HepG2 (cell line): ENCODE measurements at regions not wholly inside any gene's neighbourhood (a gene's known extent, or its start where the extent isn't known, plus 50 kb on each side); places are given as distances from the start of the nearest gene placed in this dataset.
A peak's percentile ranks its signal among the peaks of the same experiment; 100 is the strongest.

Source experiments
- ATAC-seq: fragments of 200-7000 bp; cut with Tn5 transposase; 3 replicates; pipeline ENCODE4 v1.9.1; 2020; ENCODE audit warnings: mild to moderate bottlenecking, moderate library complexity
- BruUV-seq: library from RNA; stranded (reverse); fragments of 400-500 nt; replicated peaks from 2 replicates; lab custom pipeline; 2021; lab: Mats Ljungman, UMichigan
- CTCF ChIA-PET: fragments of 300-600 bp; formaldehyde crosslinking; extraction: SDS; loops from one replicate; lab custom pipeline; 2021; ENCODE audit warnings: low total read pairs, inconsistent platforms, low intra/inter-chr PET ratio; lab: Yijun Ruan, JAX
- POLR2A ChIA-PET: fragments of 350-600 bp; sonication (Branson Sonifier 250); formaldehyde crosslinking; loops from one replicate; lab custom pipeline; 2020; ENCODE audit warnings: antibody characterized with exemption, inconsistent platforms; lab: Yijun Ruan, JAX
- DNase-seq: peaks from one replicate; pipeline ENCODE4 v3.0.0-alpha.2; 2015; ENCODE audit warnings: low spot score
- FAIRE-seq: peaks from 3 replicates; lab custom pipeline; 2011; peaks lifted over from hg19 to GRCh38; lab: Jason Lieb, UNC
- H2AFZ ChIP-seq: one replicate; pipeline ENCODE4 v1.6.1; 2011; ENCODE audit warnings: low read length, inconsistent platforms
- H3K27ac ChIP-seq: fragments of 300-600 bp; 3 replicates; pipeline ENCODE4 v1.8.0; 2011; ENCODE audit warnings: mixed run types, mild to moderate bottlenecking, mixed read lengths, low read length, inconsistent platforms; ENCODE audit not compliant: insufficient read depth; ENCODE audit errors: extremely low read length
- H3K27me3 ChIP-seq, 2 experiments: fragments of 200-600 bp in 1 of 2; 2 replicates in 1 of 2; 3 replicates in 1 of 2; pipeline versions ENCODE4 v1.6.0 to v1.8.0; 2011; ENCODE audit warnings: low read length in 2 of 2, mild to moderate bottlenecking in 2 of 2, moderate library complexity in 2 of 2, inconsistent platforms in 1 of 2; ENCODE audit not compliant: insufficient read depth in 2 of 2, control insufficient read depth in 1 of 2
- H3K36me3 ChIP-seq, 2 experiments: fragments of 200-600 bp in 1 of 2; replicated peaks in 1 of 2; 2 replicates in 1 of 2; 3 replicates in 1 of 2; pipeline versions ENCODE4 v1.5.1 to v1.8.0; 2011; ENCODE audit warnings: low read length in 2 of 2, inconsistent platforms in 1 of 2; ENCODE audit not compliant: insufficient read depth in 2 of 2, control insufficient read depth in 1 of 2
- H3K4me1 ChIP-seq: 2 replicates; pipeline ENCODE4 v1.5.1; 2012; ENCODE audit warnings: low read length, inconsistent platforms; ENCODE audit not compliant: insufficient read depth
- H3K4me2 ChIP-seq: 2 replicates; pipeline ENCODE4 v1.6.0; 2011; ENCODE audit warnings: low read depth, low read length, inconsistent platforms
- H3K4me3 ChIP-seq, 3 experiments: fragments of 200-600 bp in 1 of 3; sonication (generic), shearing (Covaris generic) in 1 of 3; replicated peaks in 1 of 3; 2 replicates each; pipeline ENCODE4 v1.5.1; 2011 to 2016; ENCODE audit warnings: low read length in 3 of 3, inconsistent platforms in 2 of 3, low read depth in 2 of 3, mild to moderate bottlenecking in 2 of 3, control low read depth in 1 of 3, mixed read lengths in 1 of 3; ENCODE audit not compliant: insufficient read depth in 1 of 3
- H3K79me2 ChIP-seq: one replicate; pipeline ENCODE4 v1.6.1; 2011; ENCODE audit warnings: low read length, inconsistent platforms; ENCODE audit not compliant: insufficient read depth
- H3K9ac ChIP-seq: 2 replicates; pipeline ENCODE4 v1.6.0; 2011; ENCODE audit warnings: mild to moderate bottlenecking, low read depth, low read length, inconsistent platforms; ENCODE audit not compliant: insufficient read depth
- H3K9me3 ChIP-seq: 2 replicates; pipeline ENCODE4 v1.5.1; 2012; ENCODE audit warnings: mild to moderate bottlenecking, low read length
- H4K20me1 ChIP-seq: 2 replicates; pipeline ENCODE4 v1.6.0; 2011; ENCODE audit warnings: inconsistent platforms, mild to moderate bottlenecking, low read length, moderate library complexity; ENCODE audit not compliant: insufficient read depth
- FOXK1 ChIP-seq: sonication (generic); formaldehyde crosslinking; IDR thresholded peaks from 2 replicates; pipeline ENCODE4 v1.4.0; 2020; ENCODE audit warnings: low read depth, missing genetic modification reagents, borderline replicate concordance
- MXD4 ChIP-seq: IDR thresholded peaks from 2 replicates; pipeline ENCODE4 v1.6.1; 2016; ENCODE audit warnings: mild to moderate bottlenecking, missing biosample characterization, missing genetic modification reagents
- NR2F2 ChIP-seq: IDR thresholded peaks from 2 replicates; pipeline ENCODE4 v1.6.1; 2012; ENCODE audit warnings: low read depth, inconsistent platforms, borderline replicate concordance
- NRL ChIP-seq: sonication (generic); formaldehyde crosslinking; IDR thresholded peaks from 2 replicates; pipeline ENCODE4 v1.5.0; 2020; ENCODE audit warnings: missing genetic modification reagents, mild to moderate bottlenecking, moderate library complexity, borderline replicate concordance
- PAX8 ChIP-seq: sonication (generic); formaldehyde crosslinking; IDR thresholded peaks from 2 replicates; pipeline ENCODE4 v1.8.0; 2022; ENCODE audit warnings: mild to moderate bottlenecking, missing genetic modification reagents, borderline replicate concordance
- SIN3A ChIP-seq: IDR thresholded peaks from 2 replicates; pipeline ENCODE4 v1.6.1; 2011; ENCODE audit warnings: low read depth, mild to moderate bottlenecking, control low read depth, low read length, borderline replicate concordance
- SIN3B ChIP-seq: fragments of 150-350 bp; IDR thresholded peaks from 2 replicates; pipeline ENCODE4 v1.6.1; 2014; ENCODE audit warnings: low read length
- STAT5B ChIP-seq: sonication (generic); formaldehyde crosslinking; IDR thresholded peaks from 2 replicates; pipeline ENCODE4 v1.4.0; 2020; ENCODE audit warnings: missing genetic modification reagents
- TP53 ChIP-seq: sonication (generic); formaldehyde crosslinking; conservative IDR thresholded peaks from 2 replicates; pipeline ENCODE4 v1.4.0; 2020; ENCODE audit warnings: missing genetic modification reagents
- ZNF121 ChIP-seq: sonication (generic); formaldehyde crosslinking; IDR thresholded peaks from 2 replicates; pipeline ENCODE4 v1.5.0; 2020; ENCODE audit warnings: mild to moderate bottlenecking, missing genetic modification reagents
- ZNF17 ChIP-seq: sonication (generic); formaldehyde crosslinking; IDR thresholded peaks from 2 replicates; pipeline ENCODE4 v1.5.0; 2020; ENCODE audit warnings: mild to moderate bottlenecking, missing genetic modification reagents
- ZNF253 ChIP-seq: sonication (generic); formaldehyde crosslinking; IDR thresholded peaks from 2 replicates; pipeline ENCODE4 v1.8.0; 2022; ENCODE audit warnings: mild to moderate bottlenecking, missing genetic modification reagents, borderline replicate concordance
- ZNF263 ChIP-seq: sonication (generic); formaldehyde crosslinking; IDR thresholded peaks from 2 replicates; pipeline ENCODE4 v1.4.0; 2020; ENCODE audit warnings: missing genetic modification reagents
- ZNF264 ChIP-seq: sonication (generic); formaldehyde crosslinking; IDR thresholded peaks from 2 replicates; pipeline ENCODE4 v1.4.0; 2020; ENCODE audit warnings: missing genetic modification reagents
- ZNF44 ChIP-seq: sonication (generic); formaldehyde crosslinking; IDR thresholded peaks from 2 replicates; pipeline ENCODE4 v1.5.1; 2020; ENCODE audit warnings: mild to moderate bottlenecking, missing genetic modification reagents
- WGBS: methylation state at CpG from one replicate; pipeline ENCODE4 v1.1.6; 2017; ENCODE audit warnings: low lambda C conversion rate; 5-methylcytosine and 5-hydroxymethylcytosine counted together
- in situ Hi-C: cut with HindIII; loops from 2 replicates; pipeline ENCODE4 v1.10.0; 2017; ENCODE audit warnings: low pct_unique_long_range_greater_than_20kb; ENCODE audit not compliant: extremely low pct_ligation_motif_present
- intact Hi-C: fragments of 100-400 bp; cut with micrococcal nuclease; formaldehyde crosslinking; loops from one replicate; pipeline ENCODE4 v1.10.0; 2022; ENCODE audit not compliant: unreplicated experiment

DNA sequence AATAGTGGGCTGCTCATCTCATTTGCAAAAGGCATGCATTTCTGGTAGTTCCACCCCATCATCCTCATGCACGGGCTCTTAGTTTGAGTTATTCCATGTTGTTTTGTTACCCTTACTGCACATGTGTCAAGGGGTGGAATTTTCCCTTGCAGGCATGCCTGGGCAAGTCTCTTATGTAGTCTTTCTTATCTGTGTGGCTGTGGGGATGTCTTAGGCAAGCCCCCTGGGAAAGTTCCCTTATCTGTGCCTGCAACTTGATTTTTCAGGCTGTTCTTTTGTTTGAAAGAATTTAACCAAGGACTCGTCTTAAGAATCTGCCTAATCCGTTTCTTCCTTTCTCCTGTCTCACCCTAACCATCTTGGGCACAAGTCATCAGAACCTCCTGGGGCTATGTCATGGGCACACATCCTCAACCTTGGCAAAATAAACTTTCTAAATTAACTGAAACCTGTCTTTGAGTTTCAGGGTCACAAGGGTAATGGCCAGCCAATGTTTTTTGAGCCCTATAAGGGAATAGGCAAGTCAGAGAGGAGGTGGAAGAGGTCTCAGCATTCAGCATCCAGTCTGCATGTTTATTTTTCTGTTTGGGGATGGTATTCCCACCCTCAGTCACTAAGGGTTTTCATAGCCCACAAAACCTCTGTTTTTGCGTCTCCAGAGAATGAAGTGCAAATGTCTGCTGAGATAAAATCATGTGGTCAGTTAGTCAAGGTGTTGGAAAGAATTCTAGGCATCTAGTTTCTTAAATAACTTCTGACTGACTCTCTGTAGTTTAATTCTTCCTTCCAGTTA is 579.7 kb downstream of the PLA2G4A start:
- no peak for ATAC-seq

DNA sequence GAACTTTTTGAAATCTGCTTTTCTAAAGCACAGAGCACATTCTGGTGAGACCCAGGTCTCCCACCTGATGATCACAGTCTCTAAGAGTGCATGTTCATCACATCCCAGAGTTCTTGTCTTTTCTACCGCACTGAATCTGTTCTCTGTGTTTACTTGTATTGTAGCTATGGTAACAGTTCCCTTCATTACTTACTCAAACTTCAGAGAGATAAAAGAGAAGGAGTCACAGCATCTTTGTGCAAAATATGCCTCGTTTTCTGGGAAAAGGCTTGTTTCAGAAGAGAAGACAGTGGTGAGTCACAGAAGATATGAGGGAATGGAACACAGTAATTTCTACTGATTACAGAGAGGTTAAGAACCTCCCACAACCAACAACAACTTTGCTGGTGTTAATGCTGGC is 580.6 kb downstream of the PLA2G4A start:
- WGBS, result 0% methylated on average over 2 of the region's 2 CpGs
- Histone ChIP-seq H3K9ac (no peak overlapping the region), H4K20me1 (no peaks in the 10 kb centered on the region), H3K9me3 (no peaks in the 10 kb centered on the region), H2AFZ (no peak overlapping the region), H3K79me2 (no peaks in the 10 kb centered on the region), H3K4me1 (no peaks in the 10 kb centered on the region), H3K27ac (no peak overlapping the region), H3K27me3 (no peaks in the 10 kb centered on the region), H3K4me2 (no peak overlapping the region), H3K36me3 (no peaks in the 10 kb centered on the region), H3K4me3 (no peak overlapping the region)
- intact Hi-C loops (no loop called here), in situ Hi-C loops (no loop called here)
- no peak for TF ChIP-seq ZNF44 (CRISPR knock-in tag)
- no peak for TF ChIP-seq PAX8 (CRISPR knock-in tag)
- no peak for TF ChIP-seq STAT5B (CRISPR knock-in tag)
- TF ChIP-seq ZNF263 (CRISPR knock-in tag), result no peak
- TF ChIP-seq ZNF253, result no peak
- TF ChIP-seq ZNF264 (CRISPR knock-in tag), result no peak
- no peak for TF ChIP-seq FOXK1 (CRISPR knock-in tag)
- TF ChIP-seq MXD4 (CRISPR knock-in tag), result no peak
- no peak for TF ChIP-seq NRL
- no peak for DNase-seq
- ChIA-PET CTCF (no interaction called here), POLR2A (no interaction called here)
- FAIRE-seq, result no peak
- ATAC-seq, result no peak
- no TSS peak for BruUV-seq

More for the DNA sequence above, 579.7 kb downstream of the PLA2G4A start:
- 13% methylated on average over 4 of the region's 4 CpGs for WGBS
- no peak overlapping the region for H3K4me3 ChIP-seq
- H3K9ac ChIP-seq, result no peak overlapping the region
- H3K79me2 ChIP-seq, result no peaks in the 10 kb centered on the region
- FAIRE-seq (no peak), DNase-seq (no peak)
- no peak overlapping the region for H2AFZ ChIP-seq
- H3K36me3 ChIP-seq, result no peaks in the 10 kb centered on the region
- no peaks in the 10 kb centered on the region for H3K9me3 ChIP-seq
- no peak overlapping the region for H3K4me2 ChIP-seq
- in situ Hi-C loops (no loop called here), intact Hi-C loops (no loop called here)
- H3K27me3 ChIP-seq, result no peaks in the 10 kb centered on the region
- BruUV-seq, result no TSS peak
- POLR2A ChIA-PET, result no interaction called here
- H3K4me1 ChIP-seq, result no peaks in the 10 kb centered on the region
- H4K20me1 ChIP-seq, result no peaks in the 10 kb centered on the region
- no peak for TF ChIP-seq ZNF121 (CRISPR knock-in tag)
- TF ChIP-seq TP53 (CRISPR knock-in tag), result peak; percentile 92; the same call in 1 of the 2 replicates
- TF ChIP-seq NR2F2, result no peak
- no peak for TF ChIP-seq SIN3B
- TF ChIP-seq ZNF17, result no peak
- TF ChIP-seq SIN3A, result no peak
- CTCF ChIA-PET, result no interaction called here
- no peak overlapping the region for H3K27ac ChIP-seq
